Neuronal stem cell (in vitro differentiated cells): ENCODE measurements at regions not wholly inside any gene's neighbourhood (a gene's known extent, or its start where the extent isn't known, plus 50 kb on each side); places are given as distances from the start of the nearest gene placed in this dataset.

Source experiments
- DNase-seq: peaks from one replicate; pipeline ENCODE4 v3.0.0-alpha.2; 2013; ENCODE audit warnings: low spot score
- H2AFZ ChIP-seq: one replicate; pipeline ENCODE4 v1.6.1; 2013; ENCODE audit warnings: mild to moderate bottlenecking, low read length, inconsistent platforms
- H2AK5ac ChIP-seq: 2 replicates; pipeline ENCODE4 v1.6.1; 2013; ENCODE audit warnings: low read depth, mild to moderate bottlenecking, inconsistent platforms, low read length, moderate library complexity, mixed read lengths
- H2BK120ac ChIP-seq: 2 replicates; pipeline ENCODE4 v1.6.1; 2013; ENCODE audit warnings: low read depth, mild to moderate bottlenecking, inconsistent platforms, low read length, moderate library complexity, mixed read lengths
- H2BK12ac ChIP-seq: one replicate; pipeline ENCODE4 v1.6.1; 2013; ENCODE audit warnings: low read length, inconsistent platforms
- H2BK15ac ChIP-seq: 2 replicates; pipeline ENCODE4 v1.6.1; 2013; ENCODE audit warnings: mild to moderate bottlenecking, low read length, inconsistent platforms, mixed read lengths
- H2BK5ac ChIP-seq: one replicate; pipeline ENCODE4 v1.6.1; 2013; ENCODE audit warnings: inconsistent platforms, mild to moderate bottlenecking, low read length, moderate library complexity
- H3K14ac ChIP-seq: one replicate; pipeline ENCODE4 v1.6.1; 2013; ENCODE audit warnings: low read length, inconsistent platforms
- H3K18ac ChIP-seq: 2 replicates; pipeline ENCODE4 v1.6.1; 2013; ENCODE audit warnings: low read length, inconsistent platforms
- H3K23ac ChIP-seq: 2 replicates; pipeline ENCODE4 v1.6.1; 2013; ENCODE audit warnings: low read depth, mild to moderate bottlenecking, mixed read lengths, low read length, inconsistent platforms; ENCODE audit not compliant: poor library complexity
- H3K27ac ChIP-seq: replicated peaks from 3 replicates; pipeline ENCODE4 v1.5.1; 2013; ENCODE audit warnings: low read length, inconsistent platforms
- H3K27me3 ChIP-seq, 3 experiments: 2 replicates each; pipeline ENCODE4 v1.6.1; 2013; ENCODE audit warnings: low read length in 3 of 3, mild to moderate bottlenecking in 2 of 3, inconsistent platforms in 1 of 3, low read depth in 1 of 3, mixed read lengths in 1 of 3, moderate library complexity in 1 of 3; ENCODE audit not compliant: control insufficient read depth in 3 of 3, insufficient read depth in 3 of 3
- H3K36me3 ChIP-seq, 2 donors: replicated peaks in 1 of 2; 2 replicates each; pipeline ENCODE4 v1.6.1; 2013; ENCODE audit warnings: low read length in 2 of 2; ENCODE audit not compliant: control insufficient read depth in 2 of 2, insufficient read depth in 2 of 2
- H3K4ac ChIP-seq: 2 replicates; pipeline ENCODE4 v1.6.1; 2013; ENCODE audit warnings: inconsistent platforms, mild to moderate bottlenecking, low read length, moderate library complexity
- H3K4me1 ChIP-seq, 2 donors: 1 replicate in 1 of 2; 2 replicates in 1 of 2; pipeline ENCODE4 v1.6.1; 2013; ENCODE audit warnings: low read length in 2 of 2, low read depth in 1 of 2; ENCODE audit not compliant: control insufficient read depth in 2 of 2, insufficient read depth in 1 of 2
- H3K4me2 ChIP-seq: one replicate; pipeline ENCODE4 v1.6.1; 2013; ENCODE audit warnings: mild to moderate bottlenecking, low read length, inconsistent platforms; ENCODE audit not compliant: insufficient read depth, poor library complexity, severe bottlenecking
- H3K4me3 ChIP-seq, 2 donors: 2 replicates each; pipeline ENCODE4 v1.5.1; 2013; ENCODE audit warnings: low read length in 2 of 2, mild to moderate bottlenecking in 2 of 2, inconsistent platforms in 1 of 2, moderate library complexity in 1 of 2
- H3K79me1 ChIP-seq: one replicate; pipeline ENCODE4 v1.6.1; 2013; ENCODE audit warnings: low read depth, mild to moderate bottlenecking, inconsistent platforms, low read length, moderate library complexity
- H3K9ac ChIP-seq: one replicate; pipeline ENCODE4 v1.6.1; 2013; ENCODE audit warnings: mild to moderate bottlenecking, low read depth, low read length, inconsistent platforms; ENCODE audit not compliant: poor library complexity
- H3K9me3 ChIP-seq, 2 donors: replicated peaks in 1 of 2; 2 replicates each; pipeline versions ENCODE3 to v1.6.1; 2013; ENCODE audit warnings: low read length in 2 of 2, mild to moderate bottlenecking in 2 of 2, inconsistent platforms in 1 of 2, low read depth in 1 of 2, mixed read lengths in 1 of 2, moderate library complexity in 1 of 2; ENCODE audit not compliant: control insufficient read depth in 2 of 2, insufficient read depth in 1 of 2
- H4K8ac ChIP-seq: one replicate; pipeline ENCODE4 v1.6.1; 2013; ENCODE audit warnings: low read depth, mild to moderate bottlenecking, inconsistent platforms, low read length, moderate library complexity
- H4K91ac ChIP-seq: one replicate; pipeline ENCODE4 v1.6.1; 2013; ENCODE audit warnings: low read length, low read depth, mild to moderate bottlenecking, inconsistent platforms; ENCODE audit not compliant: poor library complexity
- WGBS, 2 donors: extraction: QIAGEN DNeasy Blood & Tissue Kit; methylation state at CpG; one replicate each; pipeline ENCODE4 v1.1.7; 2013; ENCODE audit warnings: missing lambda C conversion rate in 2 of 2, mixed read lengths in 1 of 2; ENCODE audit not compliant: insufficient read length in 2 of 2, insufficient replicate concordance in 1 of 2; ENCODE audit errors: extremely low coverage in 2 of 2; 5-methylcytosine and 5-hydroxymethylcytosine counted together

- H3K79me1 ChIP-seq, result no peaks in the 10 kb centered on the region
- no peak overlapping the region for H3K14ac ChIP-seq
- H2AK5ac ChIP-seq, result no peak overlapping the region
- DNase-seq, result no peak
- no peak overlapping the region for H3K4ac ChIP-seq
- no CpG with 5 or more reads among the region's 2 CpGs for WGBS, 2 donors
- H2AFZ ChIP-seq, result no peak overlapping the region
- H2BK120ac ChIP-seq, result no peak overlapping the region
- H3K4me3 ChIP-seq, result no peak overlapping the region
- H4K91ac ChIP-seq, result no peak overlapping the region
- no peaks in the 10 kb centered on the region for H3K9me3 ChIP-seq
- no peaks in the 10 kb centered on the region for H3K36me3 ChIP-seq
- no peak overlapping the region for H3K4me2 ChIP-seq
- H3K4me1 ChIP-seq, result no peaks in the 10 kb centered on the region
- no peak overlapping the region for H3K18ac ChIP-seq
- H3K23ac ChIP-seq, result no peak overlapping the region
- H2BK15ac ChIP-seq, result no peak overlapping the region
- no peak overlapping the region for H3K27ac ChIP-seq
- no peak overlapping the region for H3K9ac ChIP-seq
- H4K8ac ChIP-seq, result no peak overlapping the region
- no peak overlapping the region for H2BK5ac ChIP-seq
- H3K27me3 ChIP-seq, result peaks cover 0 to 9% (median 0%) of the 10 kb centered on the region in 3 experiments
- no peak overlapping the region for H2BK12ac ChIP-seq
Measured at GRCh38 chr7:96792115-96792514, 82.5 kb upstream of the SEM1 start.

GRCh38 chr7:96794063-96794462, 84.4 kb upstream of the SEM1 start:
- H2BK15ac ChIP-seq, result no peak overlapping the region
- no peak for DNase-seq
- no peaks in the 10 kb centered on the region for H3K79me1 ChIP-seq
- H3K4me1 ChIP-seq, result no peaks in the 10 kb centered on the region
- no peak overlapping the region for H4K91ac ChIP-seq
- H3K9me3 ChIP-seq, result no peaks in the 10 kb centered on the region
- H2BK12ac ChIP-seq, result no peak overlapping the region
- H3K4me2 ChIP-seq, result no peak overlapping the region
- no peak overlapping the region for H2AK5ac ChIP-seq
- no peaks in the 10 kb centered on the region for H3K36me3 ChIP-seq
- H3K9ac ChIP-seq, result no peak overlapping the region
- no peak overlapping the region for H4K8ac ChIP-seq
- H2BK120ac ChIP-seq, result no peak overlapping the region
- H3K14ac ChIP-seq, result no peak overlapping the region
- no CpG with 5 or more reads among the region's 2 CpGs for WGBS, 2 donors
- peaks cover 0 to 5% (median 0%) of the 10 kb centered on the region in 3 experiments for H3K27me3 ChIP-seq
- no peak overlapping the region for H3K27ac ChIP-seq
- H3K18ac ChIP-seq, result no peak overlapping the region
- no peak overlapping the region for H3K4me3 ChIP-seq
- no peak overlapping the region for H2BK5ac ChIP-seq
- no peak overlapping the region for H3K4ac ChIP-seq
- H2AFZ ChIP-seq, result no peak overlapping the region
- no peak overlapping the region for H3K23ac ChIP-seq

- no peak overlapping the region for H2BK120ac ChIP-seq
- no peak overlapping the region for H2BK15ac ChIP-seq
- H3K14ac ChIP-seq, result no peak overlapping the region
- no CpG with 5 or more reads among the region's 3 CpGs for WGBS, 2 donors
- no peak overlapping the region for H3K4me2 ChIP-seq
- H3K27me3 ChIP-seq, result peaks cover 0 to 3% (median 0%) of the 10 kb centered on the region in 3 experiments
- no peak overlapping the region for H3K18ac ChIP-seq
- no peak overlapping the region for H4K8ac ChIP-seq
- H2AFZ ChIP-seq, result no peak overlapping the region
- H3K4me3 ChIP-seq, result no peak overlapping the region
- H3K9me3 ChIP-seq, result no peaks in the 10 kb centered on the region
- no peaks in the 10 kb centered on the region for H3K4me1 ChIP-seq
- H3K9ac ChIP-seq, result no peak overlapping the region
- H2BK5ac ChIP-seq, result no peak overlapping the region
- H2AK5ac ChIP-seq, result no peak overlapping the region
- H2BK12ac ChIP-seq, result no peak overlapping the region
- no peak overlapping the region for H3K27ac ChIP-seq
- no peak for DNase-seq
- no peaks in the 10 kb centered on the region for H3K79me1 ChIP-seq
- H3K4ac ChIP-seq, result no peak overlapping the region
- H4K91ac ChIP-seq, result no peak overlapping the region
- H3K36me3 ChIP-seq, result no peaks in the 10 kb centered on the region
- H3K23ac ChIP-seq, result no peak overlapping the region
Measured at GRCh38 chr7:96800122-96800521, 90.5 kb upstream of the SEM1 start.

- H2AFZ ChIP-seq, result no peak overlapping the region
- WGBS, 2 donors, result no CpG with 5 or more reads among the region's 2 CpGs
- no peaks in the 10 kb centered on the region for H3K4me1 ChIP-seq
- no peak overlapping the region for H2AK5ac ChIP-seq
- H2BK120ac ChIP-seq, result no peak overlapping the region
- H3K23ac ChIP-seq, result no peak overlapping the region
- H3K4me3 ChIP-seq, result no peak overlapping the region
- no peak overlapping the region for H4K8ac ChIP-seq
- H4K91ac ChIP-seq, result no peak overlapping the region
- H3K27me3 ChIP-seq, result peaks cover 0 to 3% (median 0%) of the 10 kb centered on the region in 3 experiments
- no peak overlapping the region for H3K18ac ChIP-seq
- no peak overlapping the region for H3K4me2 ChIP-seq
- no peaks in the 10 kb centered on the region for H3K79me1 ChIP-seq
- H3K4ac ChIP-seq, result no peak overlapping the region
- H2BK5ac ChIP-seq, result no peak overlapping the region
- H2BK12ac ChIP-seq, result no peak overlapping the region
- H2BK15ac ChIP-seq, result no peak overlapping the region
- H3K9ac ChIP-seq, result no peak overlapping the region
- no peaks in the 10 kb centered on the region for H3K36me3 ChIP-seq
- no peaks in the 10 kb centered on the region for H3K9me3 ChIP-seq
- H3K27ac ChIP-seq, result no peak overlapping the region
- no peak for DNase-seq
- no peak overlapping the region for H3K14ac ChIP-seq
Measured at GRCh38 chr7:96800824-96801223, 91.2 kb upstream of the SEM1 start.
